ENCODE measurements at regions not wholly inside any gene's neighbourhood (a gene's known extent, or its start where the extent isn't known, plus 50 kb on each side); places are given as distances from the start of the nearest gene placed in this dataset.
"Not testable (repeated sequence)": the region's sequence is repeated elsewhere in the genome, so short reads cannot be mapped to it uniquely, and the experiment has no call there.

DNA sequence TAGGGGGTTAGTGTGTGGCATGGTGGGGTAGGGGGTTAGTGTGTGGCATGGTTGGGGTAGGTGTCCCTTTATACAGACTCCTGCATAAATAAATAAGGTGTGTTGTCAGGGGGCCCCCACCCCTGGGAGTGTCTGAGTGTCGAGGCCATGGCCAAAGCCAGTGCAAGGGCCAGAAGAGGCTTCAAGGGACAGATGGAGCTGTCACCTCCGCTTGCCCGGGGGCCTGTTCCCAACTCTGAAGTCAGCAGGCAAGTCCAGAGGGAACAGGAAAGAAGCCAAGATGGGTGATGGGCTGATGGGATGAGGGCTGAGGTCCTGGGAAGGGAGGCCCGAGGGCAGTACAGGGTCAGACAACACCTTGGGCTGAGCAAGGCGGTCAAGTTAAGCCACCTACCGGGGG, 997.8 kb downstream of the BRD1 start:
- no peak for DNase-seq

GRCh38 chr22:48828688-48829087, 999.0 kb downstream of the BRD1 start:
- no peak for DNase-seq

GRCh38 chr22:48827904-48828555, 999.6 kb downstream of the BRD1 start:
- no peak for DNase-seq

DNA sequence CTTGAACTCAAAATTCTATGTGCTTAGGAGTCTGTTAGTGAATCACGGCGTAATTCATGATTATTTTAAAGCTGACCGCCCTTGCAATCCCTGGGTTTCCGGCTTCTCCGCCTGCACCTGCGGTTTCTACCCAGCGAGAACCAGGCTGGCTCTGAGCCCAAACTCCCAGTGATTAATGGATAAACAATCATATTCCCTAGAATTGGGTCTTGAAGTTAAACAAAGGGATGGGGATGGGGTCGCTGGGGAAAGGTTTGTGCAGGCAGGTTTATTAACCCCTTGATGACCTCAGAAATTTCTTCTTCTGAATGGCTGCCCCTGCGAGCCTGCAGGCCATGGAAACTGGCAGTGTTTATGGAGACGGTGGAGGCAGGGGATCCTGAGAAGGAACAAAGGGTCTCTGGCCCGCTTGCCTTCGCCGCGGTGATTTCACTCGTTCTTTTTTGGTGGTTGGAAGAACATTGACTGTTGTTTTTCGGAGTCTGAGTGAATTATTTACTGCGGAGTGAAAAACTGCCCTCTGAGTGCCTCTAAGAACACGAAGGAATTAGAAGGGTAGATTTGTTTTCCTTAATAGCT, 1000.3 kb downstream of the BRD1 start:
- DNase-seq, result no peak

DNA sequence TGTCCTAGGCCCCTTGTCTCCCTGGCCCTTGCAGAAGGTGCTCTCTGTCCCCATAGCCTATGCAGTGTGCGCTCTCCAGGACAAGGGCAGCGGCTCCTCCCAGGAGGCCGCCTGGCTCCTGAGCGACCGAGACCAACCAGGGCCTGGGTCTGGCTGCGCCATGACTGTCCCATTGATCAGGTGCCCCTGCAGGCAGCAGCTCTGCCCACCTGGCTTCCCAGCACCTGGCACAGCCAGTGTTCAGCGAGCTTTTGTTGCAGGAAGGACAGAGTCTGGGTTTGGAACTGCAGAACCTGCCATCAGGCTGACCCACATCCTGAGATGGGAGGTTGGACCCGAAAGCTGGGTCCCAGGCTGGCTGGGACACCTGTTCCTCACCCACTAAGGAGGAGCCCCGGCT, 1001.1 kb downstream of the BRD1 start:
- DNase-seq, result no peak

DNA sequence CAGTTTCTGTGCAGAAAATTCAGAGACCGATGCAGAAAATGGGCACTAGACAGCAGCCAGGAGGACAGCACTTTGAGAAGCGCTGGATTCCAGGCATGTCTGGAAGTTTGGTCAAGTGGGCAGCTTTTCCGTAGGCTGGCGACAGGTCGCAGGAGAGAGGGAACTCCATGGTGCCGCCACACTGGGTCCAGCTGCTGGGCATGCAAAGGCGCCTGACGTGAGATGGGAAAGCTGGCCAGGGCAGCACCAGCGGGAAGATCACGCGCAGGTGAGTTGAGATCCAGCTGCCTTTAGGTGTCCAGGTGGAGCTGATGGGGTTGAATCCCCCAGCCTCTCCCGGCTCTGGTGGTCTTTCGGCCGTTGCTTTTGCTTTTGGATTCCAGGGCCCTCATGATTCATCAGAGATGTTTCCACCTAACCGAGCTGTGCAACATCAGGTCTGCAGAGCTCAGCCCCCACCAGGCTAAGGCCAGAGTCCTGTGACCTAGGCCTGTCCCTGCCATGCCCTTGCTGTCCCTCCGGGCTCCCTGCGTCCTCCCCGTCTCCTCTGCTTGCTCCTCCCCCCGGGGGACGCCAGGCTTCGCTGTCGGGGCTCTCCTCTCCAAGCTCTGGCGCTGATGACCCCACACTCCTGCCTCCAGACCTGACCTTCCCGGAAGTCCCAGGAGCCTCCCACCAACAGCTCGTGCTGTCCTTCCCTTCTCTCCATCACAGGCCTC, 1001.7 kb downstream of the BRD1 start:
- DNase-seq, result no peak

DNA sequence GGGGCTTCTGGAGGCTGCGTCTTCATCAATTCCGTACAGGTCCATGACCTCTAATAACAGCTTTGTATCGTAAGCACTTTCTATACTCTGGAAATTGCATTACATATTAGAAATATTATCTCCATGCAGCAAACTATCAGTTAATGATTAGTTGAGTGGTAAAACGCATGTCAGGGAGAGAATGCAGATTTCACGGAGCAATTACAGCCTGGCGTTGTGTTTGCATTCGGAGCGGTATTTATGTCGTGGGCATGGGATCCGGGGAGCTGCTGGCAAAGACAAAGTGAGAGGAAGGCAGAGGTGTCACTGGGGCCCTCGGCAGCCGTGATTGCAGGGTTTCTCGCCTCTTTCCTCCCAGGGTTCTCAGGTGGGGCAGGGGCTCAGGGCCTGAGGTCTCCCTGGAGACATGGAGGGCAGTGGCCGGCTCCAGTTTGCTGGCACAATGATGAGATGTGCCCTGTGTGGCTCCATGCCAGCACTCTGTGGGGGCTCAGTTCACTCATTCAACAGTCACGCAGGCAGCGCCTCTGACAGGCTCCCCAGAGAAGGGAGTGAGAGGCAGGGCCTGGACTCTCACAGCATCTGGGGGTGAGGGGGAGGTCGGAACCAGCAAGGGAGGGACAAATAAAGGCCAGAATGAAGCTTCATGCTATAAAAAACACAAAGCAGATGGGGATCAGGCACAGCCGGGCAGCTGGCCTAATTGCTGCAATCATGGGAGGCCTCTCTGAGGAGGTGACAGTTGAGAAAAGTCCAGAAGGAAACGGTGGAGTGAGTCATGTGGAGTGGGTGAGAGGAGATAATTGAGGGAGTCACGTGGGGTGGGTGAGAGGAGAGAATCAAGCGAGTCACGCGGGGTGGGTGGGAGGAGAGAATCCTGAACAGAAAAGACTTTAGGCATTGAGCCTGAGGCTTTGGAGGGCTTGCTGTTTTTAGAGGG, 1002.7 kb downstream of the BRD1 start:
- DNase-seq, result no peak

DNA sequence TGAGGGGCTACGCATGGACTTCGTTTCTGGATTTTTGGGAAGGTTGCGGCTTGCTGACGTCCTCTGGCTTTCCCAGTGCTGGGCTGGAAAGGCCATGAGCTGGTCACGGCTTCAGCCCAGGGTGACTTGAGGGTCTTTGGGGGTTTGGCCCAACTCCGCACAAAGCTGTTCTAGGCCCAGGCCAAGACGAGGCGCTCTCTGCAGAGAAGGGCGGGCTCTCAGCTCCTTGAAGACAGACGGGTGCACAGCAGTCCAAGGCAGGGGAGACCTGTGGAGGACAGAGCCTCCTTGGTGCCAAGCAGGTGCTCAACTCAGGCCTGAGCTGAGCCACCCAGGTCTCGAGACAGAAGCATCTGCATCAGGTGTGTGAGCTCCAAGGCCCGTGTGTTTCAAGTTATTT, 1003.7 kb downstream of the BRD1 start:
- DNase-seq, result no peak

GRCh38 chr22:48822278-48823233, 1005.1 kb downstream of the BRD1 start:
- DNase-seq, result no peak

GRCh38 chr22:48821727-48822126, 1005.9 kb downstream of the BRD1 start:
- DNase-seq, result no peak

GRCh38 chr22:48821346-48821690, 1006.4 kb downstream of the BRD1 start:
- DNase-seq, result no peak

DNA sequence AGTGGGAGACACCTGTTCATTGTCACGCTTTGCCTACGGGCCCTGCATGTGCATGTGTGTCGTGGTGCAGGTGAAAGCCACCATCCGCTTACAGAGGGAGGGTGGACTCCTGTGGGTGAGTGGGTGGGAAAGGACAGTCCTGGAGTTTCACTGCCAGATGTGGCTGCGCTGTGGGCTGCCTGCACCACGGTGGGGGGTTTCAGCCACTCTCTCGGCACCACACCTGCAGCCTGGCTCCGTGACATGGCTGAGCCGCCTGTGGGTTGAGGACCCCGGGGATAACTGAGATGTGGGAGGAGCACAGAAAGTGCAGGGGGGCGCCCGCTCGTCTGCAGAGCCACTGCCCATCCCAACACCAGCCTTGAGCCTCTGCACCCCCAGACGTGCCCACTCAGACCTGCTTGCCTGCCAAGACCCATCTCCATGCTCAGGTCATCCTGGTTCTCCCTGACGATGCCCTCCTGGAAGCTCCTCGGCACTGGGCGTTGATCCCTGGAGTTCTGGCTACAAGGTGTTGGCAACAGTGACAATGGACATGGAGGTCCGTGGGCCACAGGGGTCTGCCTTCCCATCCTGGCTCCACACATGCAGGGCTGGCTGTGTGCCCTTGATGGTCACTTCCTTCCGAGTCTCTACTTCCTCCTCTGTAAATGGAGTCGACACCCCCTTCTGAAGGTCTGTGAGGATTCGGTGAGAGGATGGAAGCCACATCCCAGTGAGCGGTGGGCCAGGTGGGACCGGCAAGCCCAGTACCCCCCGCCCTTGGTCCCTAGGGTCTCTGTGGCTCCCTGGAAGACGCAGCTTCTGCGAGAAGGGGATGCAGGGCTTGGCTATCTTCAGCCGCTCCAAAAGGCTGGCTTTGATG, 1007.0 kb downstream of the BRD1 start:
- DNase-seq, result no peak

DNA sequence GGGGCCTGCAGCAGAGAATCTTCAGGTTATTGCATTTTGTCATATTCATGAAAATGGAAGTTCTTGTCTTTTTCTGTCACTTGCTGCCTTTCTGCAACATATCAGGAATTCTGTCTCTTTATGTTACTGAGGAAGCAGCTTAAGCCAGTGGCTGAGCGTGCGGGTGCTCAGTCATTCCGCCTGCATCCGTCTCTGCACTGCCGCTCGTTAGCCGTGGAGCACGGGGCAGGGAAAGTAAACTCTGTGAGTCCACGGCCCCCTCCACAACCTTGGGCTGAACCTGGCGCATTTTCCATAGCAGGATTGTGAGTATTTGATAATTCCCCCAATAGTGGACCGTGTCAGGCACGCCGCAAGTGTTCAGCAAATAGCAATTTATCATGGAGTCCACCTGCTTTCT, 1007.7 kb downstream of the BRD1 start:
- DNase-seq, result no peak

GRCh38 chr22:48819232-48819631, 1008.4 kb downstream of the BRD1 start:
- DNase-seq, result no peak

DNA sequence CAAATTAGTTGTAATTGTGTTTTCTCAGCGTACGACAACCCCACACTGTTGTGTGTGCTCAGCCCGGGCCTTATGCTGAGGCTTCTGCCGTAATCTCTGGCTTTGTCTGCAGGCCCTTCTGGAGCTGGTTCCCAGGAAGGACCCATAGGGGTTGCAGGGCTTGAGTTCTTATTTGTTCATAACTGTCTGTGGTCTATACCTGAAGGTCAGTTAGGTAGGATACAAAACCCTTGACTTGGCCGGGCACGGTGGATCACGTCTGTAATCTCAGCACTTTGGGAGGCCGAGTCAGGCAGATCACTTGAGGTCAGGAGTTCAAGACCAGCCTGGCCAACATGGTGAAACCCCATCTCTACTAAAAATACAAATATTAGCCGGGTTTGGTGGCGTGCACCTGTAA, 1010.2 kb downstream of the BRD1 start:
- DNase-seq, result not testable (repeated sequence)

DNA sequence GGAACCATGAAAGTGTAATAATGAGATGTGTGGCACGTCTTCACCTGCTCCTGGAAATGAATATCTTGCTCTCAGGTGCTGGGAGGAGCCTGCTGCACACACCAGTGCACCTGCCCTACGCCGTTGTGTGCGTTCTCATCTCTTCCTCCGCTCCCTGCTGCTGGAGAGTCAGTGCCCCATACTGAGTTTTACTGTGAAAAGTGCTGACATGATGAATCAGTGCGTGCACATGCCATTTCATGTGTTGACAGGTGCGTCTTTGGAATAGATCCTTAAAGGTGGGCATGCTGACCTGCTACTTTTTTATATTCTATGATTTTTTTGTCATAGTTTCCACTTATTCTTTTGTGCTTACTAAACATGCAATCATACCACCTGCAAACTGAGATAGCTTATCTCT, 1015.8 kb downstream of the BRD1 start:
- no peak for DNase-seq

DNA sequence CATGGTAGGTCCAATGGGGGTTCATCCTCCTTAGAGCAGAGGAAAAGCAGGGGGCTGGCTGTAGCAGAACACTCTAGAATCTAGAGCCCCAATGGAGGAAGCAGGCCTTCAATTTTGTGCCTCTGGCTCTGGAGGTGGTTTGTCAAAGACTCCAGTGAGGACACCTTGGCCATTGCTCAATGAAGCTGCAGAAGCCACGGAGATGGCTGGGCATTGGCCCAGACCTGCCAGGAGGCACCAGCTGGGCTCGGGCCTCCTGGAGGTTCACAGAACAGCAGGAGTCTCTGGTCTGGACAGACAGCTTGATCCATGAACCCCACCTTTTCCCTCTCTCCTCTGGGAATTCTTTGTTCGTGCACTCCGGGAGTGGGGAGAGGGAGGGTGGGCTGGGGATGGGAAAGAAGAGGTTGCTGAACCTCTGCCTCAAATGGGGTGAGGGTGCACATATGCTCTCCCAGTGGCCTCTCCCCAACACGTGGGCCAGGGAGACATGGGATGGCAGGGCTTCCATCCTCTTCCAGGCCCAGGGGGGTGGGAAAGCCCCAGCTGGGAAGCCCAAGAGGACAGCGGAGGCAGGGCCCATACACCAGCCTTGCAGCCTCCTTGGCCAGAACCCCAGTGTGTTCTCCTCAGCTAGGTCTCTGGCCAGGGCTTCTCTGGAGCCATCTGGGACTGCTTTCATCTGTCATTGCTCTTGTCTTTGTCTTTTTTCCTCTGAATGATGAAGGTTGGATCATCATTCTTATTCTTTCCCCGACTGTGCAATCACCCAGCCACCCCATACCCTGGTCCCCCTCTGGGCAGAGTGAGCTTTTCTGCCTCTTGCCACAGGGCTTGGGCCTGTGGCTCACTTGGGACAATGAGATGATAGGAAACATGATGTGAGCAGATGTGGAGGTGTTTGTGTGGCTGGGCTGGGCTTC, 1019.4 kb downstream of the BRD1 start:
- no peak for DNase-seq

DNA sequence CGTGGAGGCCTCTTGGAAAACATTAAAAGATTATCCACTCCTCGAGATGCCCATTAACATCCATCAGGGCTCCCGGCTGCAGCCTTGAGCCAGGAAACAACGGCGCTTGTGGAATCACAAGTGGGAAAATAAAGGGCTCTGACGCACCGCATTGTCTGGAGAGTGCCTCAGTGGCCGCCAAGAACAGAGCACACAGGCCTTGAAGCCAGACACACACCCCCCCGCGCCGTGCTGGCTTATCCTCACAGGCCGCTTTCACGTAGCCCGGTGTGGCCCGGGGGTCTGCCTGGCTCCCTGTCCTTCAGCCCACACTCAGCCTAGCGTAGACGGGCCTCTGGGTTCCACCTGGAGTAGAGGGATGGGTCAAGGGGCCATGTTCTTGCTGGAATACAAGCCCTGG, 1020.5 kb downstream of the BRD1 start:
- DNase-seq, result no peak

GRCh38 chr22:48806227-48806781, 1021.4 kb downstream of the BRD1 start:
- no peak for DNase-seq

GRCh38 chr22:48805516-48805915, 1022.2 kb downstream of the BRD1 start:
- DNase-seq, result no peak
